ENCODE measurements at regions not wholly inside any gene's neighbourhood (a gene's known extent, or its start where the extent isn't known, plus 50 kb on each side); places are given as distances from the start of the nearest gene placed in this dataset.

GRCh38 chr3:72573051-72573450 is 275.2 kb downstream of the SHQ1 start:
- no peak for DNase-seq (ENCODE audit: low read depth)
- no peak for TF ChIP-seq CTCF (IDR thresholded peaks at IDR 0.05; ENCODE audit: insufficient read depth, low read length, poor library complexity, severe bottlenecking)
- no peaks in the 10 kb centered on the region for H3K36me3 ChIP-seq (ENCODE audit: control insufficient read depth, insufficient read depth, low read length)
- H3K27me3 ChIP-seq (ENCODE audit: control insufficient read depth, insufficient read depth, low read length), result no peaks in the 10 kb centered on the region
- H3K4me3 ChIP-seq (ENCODE audit: low read depth, low read length), result no peak overlapping the region

GRCh38 chr3:72572489-72573007 is 275.7 kb downstream of the SHQ1 start:
- TF ChIP-seq CTCF (IDR thresholded peaks at IDR 0.05; ENCODE audit: insufficient read depth, low read length, poor library complexity, severe bottlenecking), result no peak
- Histone ChIP-seq H3K4me3 (ENCODE audit: low read depth, low read length) (no peak overlapping the region), H3K27me3 (ENCODE audit: control insufficient read depth, insufficient read depth, low read length) (no peaks in the 10 kb centered on the region), H3K36me3 (ENCODE audit: control insufficient read depth, insufficient read depth, low read length) (no peaks in the 10 kb centered on the region)
- DNase-seq (ENCODE audit: low read depth), result no peak

GRCh38 chr3:72571638-72572114 is 276.6 kb downstream of the SHQ1 start:
- no peaks in the 10 kb centered on the region for H3K27me3 ChIP-seq (ENCODE audit: control insufficient read depth, insufficient read depth, low read length)
- DNase-seq (ENCODE audit: low read depth), result no peak

GRCh38 chr3:72571052-72571451 is 277.2 kb downstream of the SHQ1 start:
- DNase-seq (ENCODE audit: low read depth), result peak; percentile 9
- no peaks in the 10 kb centered on the region for H3K27me3 ChIP-seq (ENCODE audit: control insufficient read depth, insufficient read depth, low read length)
- no peak for TF ChIP-seq CTCF (IDR thresholded peaks at IDR 0.05; ENCODE audit: insufficient read depth, low read length, poor library complexity, severe bottlenecking)
- no peak overlapping the region for H3K4me3 ChIP-seq (ENCODE audit: low read depth, low read length)
- no peaks in the 10 kb centered on the region for H3K36me3 ChIP-seq (ENCODE audit: control insufficient read depth, insufficient read depth, low read length)

More at GRCh38 chr3:72571638-72572114, 276.6 kb downstream of the SHQ1 start:
- no peaks in the 10 kb centered on the region for H3K36me3 ChIP-seq (ENCODE audit: control insufficient read depth, insufficient read depth, low read length)
- H3K4me3 ChIP-seq (ENCODE audit: low read depth, low read length), result no peak overlapping the region
- TF ChIP-seq CTCF (IDR thresholded peaks at IDR 0.05; ENCODE audit: insufficient read depth, low read length, poor library complexity, severe bottlenecking), result no peak

- Histone ChIP-seq H3K27me3 (ENCODE audit: control insufficient read depth, insufficient read depth, low read length) (no peaks in the 10 kb centered on the region), H3K4me3 (ENCODE audit: low read depth, low read length) (no peak overlapping the region), H3K36me3 (ENCODE audit: control insufficient read depth, insufficient read depth, low read length) (no peaks in the 10 kb centered on the region)
- no peak for TF ChIP-seq CTCF (IDR thresholded peaks at IDR 0.05; ENCODE audit: insufficient read depth, low read length, poor library complexity, severe bottlenecking)
- no peak for DNase-seq (ENCODE audit: low read depth)
These were observed 278.3 kb downstream of the SHQ1 start for GRCh38 chr3:72569754-72570440.

- H3K4me3 ChIP-seq (ENCODE audit: low read depth, low read length), result no peak overlapping the region
- no peaks in the 10 kb centered on the region for H3K36me3 ChIP-seq (ENCODE audit: control insufficient read depth, insufficient read depth, low read length)
- no peaks in the 10 kb centered on the region for H3K27me3 ChIP-seq (ENCODE audit: control insufficient read depth, insufficient read depth, low read length)
- no peak for DNase-seq (ENCODE audit: low read depth)
- no peak for TF ChIP-seq CTCF (IDR thresholded peaks at IDR 0.05; ENCODE audit: insufficient read depth, low read length, poor library complexity, severe bottlenecking)
These were observed 280.2 kb downstream of the SHQ1 start for GRCh38 chr3:72568083-72568482.

All from kidney epithelial cell (primary cell).